ENCODE measurements at regions not wholly inside any gene's neighbourhood (a gene's known extent, or its start where the extent isn't known, plus 50 kb on each side); places are given as distances from the start of the nearest gene placed in this dataset.

GRCh38 chr11:80065086-80065485 lies 624.3 kb upstream of the TENM4 start:
- DNase-seq (ENCODE audit: low read depth) = no peak

- DNase-seq (ENCODE audit: low read depth) = no peak
Measured at GRCh38 chr11:80061056-80061455, 620.2 kb upstream of the TENM4 start.

- no peak for DNase-seq (ENCODE audit: low read depth)
Measured at GRCh38 chr11:80054582-80055165, 613.8 kb upstream of the TENM4 start.

GRCh38 chr11:80048513-80048912 lies 607.7 kb upstream of the TENM4 start:
- DNase-seq (ENCODE audit: low read depth) = no peak

GRCh38 chr11:80041136-80042000 lies 600.5 kb upstream of the TENM4 start:
- no peak for DNase-seq (ENCODE audit: low read depth)

GRCh38 chr11:80034801-80035200 lies 594.0 kb upstream of the TENM4 start:
- DNase-seq (ENCODE audit: low read depth) = no peak

- no peak for DNase-seq (ENCODE audit: low read depth)
Measured at GRCh38 chr11:80031014-80031600, 590.3 kb upstream of the TENM4 start.

GRCh38 chr11:80028998-80029397 lies 588.2 kb upstream of the TENM4 start:
- DNase-seq (ENCODE audit: low read depth) = no peak

GRCh38 chr11:80024119-80024518 lies 583.3 kb upstream of the TENM4 start:
- no peak for DNase-seq (ENCODE audit: low read depth)

- DNase-seq (ENCODE audit: low read depth) = no peak
Measured at GRCh38 chr11:80023386-80023785, 582.6 kb upstream of the TENM4 start.

- DNase-seq (ENCODE audit: low read depth) = no peak
Measured at GRCh38 chr11:80010536-80010935, 569.7 kb upstream of the TENM4 start.

GRCh38 chr11:80009081-80009480 lies 568.3 kb upstream of the TENM4 start:
- DNase-seq (ENCODE audit: low read depth) = no peak

GRCh38 chr11:80007616-80008015 lies 566.8 kb upstream of the TENM4 start:
- DNase-seq (ENCODE audit: low read depth) = no peak

GRCh38 chr11:79990141-79990540 lies 549.3 kb upstream of the TENM4 start:
- no peak for DNase-seq (ENCODE audit: low read depth)

GRCh38 chr11:79982185-79982584 lies 541.4 kb upstream of the TENM4 start:
- no peak for DNase-seq (ENCODE audit: low read depth)

GRCh38 chr11:79980916-79981315 lies 540.1 kb upstream of the TENM4 start:
- no peak for DNase-seq (ENCODE audit: low read depth)

GRCh38 chr11:79973721-79974617 lies 533.1 kb upstream of the TENM4 start:
- no peak for DNase-seq (ENCODE audit: low read depth)

GRCh38 chr11:79971255-79971654 lies 530.4 kb upstream of the TENM4 start:
- DNase-seq (ENCODE audit: low read depth) = no peak

- DNase-seq (ENCODE audit: low read depth) = no peak
Measured at GRCh38 chr11:79966592-79966991, 525.8 kb upstream of the TENM4 start.

GRCh38 chr11:79963856-79964645 lies 523.2 kb upstream of the TENM4 start:
- DNase-seq (ENCODE audit: low read depth) = no peak

GRCh38 chr11:79960461-79960860 lies 519.6 kb upstream of the TENM4 start:
- no peak for DNase-seq (ENCODE audit: low read depth)

Measured in activated T-cell treated with anti-CD3 and anti-CD28 coated beads for 48 hours (primary cell).